Gastroesophageal sphincter (tissue), 3 donors: ENCODE measurements at regions not wholly inside any gene's neighbourhood (a gene's known extent, or its start where the extent isn't known, plus 50 kb on each side); places are given as distances from the start of the nearest gene placed in this dataset.
"Not testable (repeated sequence)": the region's sequence is repeated elsewhere in the genome, so short reads cannot be mapped to it uniquely, and the experiment has no call there.

Experiments used
- EP300 ChIP-seq: sonication (generic); formaldehyde crosslinking; IDR thresholded peaks from one replicate; pipeline ENCODE4 v1.6.1; 2017; ENCODE audit warnings: antibody characterized with exemption, mild to moderate bottlenecking
- POLR2A ChIP-seq, 2 donors: fragments of 450-650 bp; IDR thresholded peaks; one replicate each; pipeline ENCODE4 v1.6.1; 2017; ENCODE audit warnings: antibody characterized with exemption in 2 of 2, mild to moderate bottlenecking in 2 of 2, moderate library complexity in 1 of 2
- POLR2AphosphoS5 ChIP-seq: sonication (generic); formaldehyde crosslinking; IDR thresholded peaks from one replicate; pipeline ENCODE4 v1.6.1; 2017; ENCODE audit warnings: antibody characterized with exemption
- TF ChIP-seq, protein P1 (sequence below), 4 experiments: fragments of 200-600 bp in 2 of 4; fragments of 450-650 bp in 2 of 4; sonication (generic) in 1 of 4; IDR thresholded peaks; one replicate each; pipeline ENCODE4 v1.5.1; 2017 to 2019; ENCODE audit warnings: antibody characterized with exemption in 4 of 4, mild to moderate bottlenecking in 2 of 4, moderate library complexity in 2 of 4

- TF ChIP-seq, protein P1, sequence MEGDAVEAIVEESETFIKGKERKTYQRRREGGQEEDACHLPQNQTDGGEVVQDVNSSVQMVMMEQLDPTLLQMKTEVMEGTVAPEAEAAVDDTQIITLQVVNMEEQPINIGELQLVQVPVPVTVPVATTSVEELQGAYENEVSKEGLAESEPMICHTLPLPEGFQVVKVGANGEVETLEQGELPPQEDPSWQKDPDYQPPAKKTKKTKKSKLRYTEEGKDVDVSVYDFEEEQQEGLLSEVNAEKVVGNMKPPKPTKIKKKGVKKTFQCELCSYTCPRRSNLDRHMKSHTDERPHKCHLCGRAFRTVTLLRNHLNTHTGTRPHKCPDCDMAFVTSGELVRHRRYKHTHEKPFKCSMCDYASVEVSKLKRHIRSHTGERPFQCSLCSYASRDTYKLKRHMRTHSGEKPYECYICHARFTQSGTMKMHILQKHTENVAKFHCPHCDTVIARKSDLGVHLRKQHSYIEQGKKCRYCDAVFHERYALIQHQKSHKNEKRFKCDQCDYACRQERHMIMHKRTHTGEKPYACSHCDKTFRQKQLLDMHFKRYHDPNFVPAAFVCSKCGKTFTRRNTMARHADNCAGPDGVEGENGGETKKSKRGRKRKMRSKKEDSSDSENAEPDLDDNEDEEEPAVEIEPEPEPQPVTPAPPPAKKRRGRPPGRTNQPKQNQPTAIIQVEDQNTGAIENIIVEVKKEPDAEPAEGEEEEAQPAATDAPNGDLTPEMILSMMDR (IDR thresholded peaks at IDR 0.05), result not testable (repeated sequence)
- TF ChIP-seq POLR2AphosphoS5; POLR2A (IDR thresholded peaks at IDR 0.05); EP300: not testable (repeated sequence)
These were observed 381.7 kb upstream of the ATP10A start for GRCh38 chr15:26244782-26245181.
